ENCODE measurements at regions not wholly inside any gene's neighbourhood (a gene's known extent, or its start where the extent isn't known, plus 50 kb on each side); places are given as distances from the start of the nearest gene placed in this dataset.

DNA sequence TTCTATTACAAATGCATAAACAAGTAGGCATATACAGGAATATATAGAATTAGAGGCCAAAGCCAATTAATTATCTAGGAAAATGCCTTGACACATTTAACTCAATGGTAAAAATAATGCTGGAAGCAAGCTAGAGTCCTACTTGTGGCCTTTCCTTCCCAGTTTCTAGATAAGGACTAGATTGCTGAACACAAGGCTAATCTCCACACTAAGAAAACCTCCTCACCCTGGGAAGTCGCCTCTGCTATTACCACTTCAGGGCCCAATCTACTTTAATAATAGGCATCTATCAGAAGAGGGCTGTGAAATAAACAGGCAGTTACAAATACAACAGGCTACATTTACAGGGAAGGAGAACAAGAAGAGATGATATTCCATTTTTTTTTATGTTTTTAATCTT lies 80.5 kb upstream of the PRICKLE2 start:
- H3K36me3 ChIP-seq (ENCODE audit: control insufficient read depth, low read length), result no peaks in the 10 kb centered on the region
- H3K79me2 ChIP-seq (ENCODE audit: control insufficient read depth, low read length), result no peaks in the 10 kb centered on the region
- no peak overlapping the region for H3K4me3 ChIP-seq (ENCODE audit: low read length)
- TF ChIP-seq, protein P1, sequence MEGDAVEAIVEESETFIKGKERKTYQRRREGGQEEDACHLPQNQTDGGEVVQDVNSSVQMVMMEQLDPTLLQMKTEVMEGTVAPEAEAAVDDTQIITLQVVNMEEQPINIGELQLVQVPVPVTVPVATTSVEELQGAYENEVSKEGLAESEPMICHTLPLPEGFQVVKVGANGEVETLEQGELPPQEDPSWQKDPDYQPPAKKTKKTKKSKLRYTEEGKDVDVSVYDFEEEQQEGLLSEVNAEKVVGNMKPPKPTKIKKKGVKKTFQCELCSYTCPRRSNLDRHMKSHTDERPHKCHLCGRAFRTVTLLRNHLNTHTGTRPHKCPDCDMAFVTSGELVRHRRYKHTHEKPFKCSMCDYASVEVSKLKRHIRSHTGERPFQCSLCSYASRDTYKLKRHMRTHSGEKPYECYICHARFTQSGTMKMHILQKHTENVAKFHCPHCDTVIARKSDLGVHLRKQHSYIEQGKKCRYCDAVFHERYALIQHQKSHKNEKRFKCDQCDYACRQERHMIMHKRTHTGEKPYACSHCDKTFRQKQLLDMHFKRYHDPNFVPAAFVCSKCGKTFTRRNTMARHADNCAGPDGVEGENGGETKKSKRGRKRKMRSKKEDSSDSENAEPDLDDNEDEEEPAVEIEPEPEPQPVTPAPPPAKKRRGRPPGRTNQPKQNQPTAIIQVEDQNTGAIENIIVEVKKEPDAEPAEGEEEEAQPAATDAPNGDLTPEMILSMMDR (IDR thresholded peaks at IDR 0.05; ENCODE audit: low read depth, low read length, poor library complexity, severe bottlenecking), result no peak
- no peak for TF ChIP-seq EZH2phosphoT487 (IDR thresholded peaks at IDR 0.05; ENCODE audit: borderline replicate concordance, low read length)
- H3K9me2 ChIP-seq (replicated peaks; ENCODE audit: control insufficient read depth, low read length), result no peaks in the 10 kb centered on the region; the same call in 1 of the 2 replicates
- H3K4me2 ChIP-seq (ENCODE audit: low read length), result no peak overlapping the region
- no peaks in the 10 kb centered on the region for H3K27me3 ChIP-seq (ENCODE audit: control insufficient read depth, low read length)
- H3K27ac ChIP-seq (ENCODE audit: low read depth, low read length), result no peak overlapping the region
- no peaks in the 10 kb centered on the region for H3K4me1 ChIP-seq (ENCODE audit: control insufficient read depth, low read length)
- no peaks in the 10 kb centered on the region for H3F3A ChIP-seq (ENCODE audit: control insufficient read depth, insufficient read depth)
- H3K9me3 ChIP-seq (ENCODE audit: control insufficient read depth, insufficient read depth, low read length), result no peaks in the 10 kb centered on the region
- no peaks in the 10 kb centered on the region for H4K20me1 ChIP-seq (ENCODE audit: control insufficient read depth, insufficient read depth, low read depth, low read length)

- TF ChIP-seq, protein P1 (IDR thresholded peaks at IDR 0.05; ENCODE audit: low read depth, low read length, poor library complexity, severe bottlenecking), result no peak
- no peak for TF ChIP-seq EZH2phosphoT487 (IDR thresholded peaks at IDR 0.05; ENCODE audit: borderline replicate concordance, low read length)
- no peak overlapping the region for H3K27ac ChIP-seq (ENCODE audit: low read depth, low read length)
- H3F3A ChIP-seq (ENCODE audit: control insufficient read depth, insufficient read depth), result no peaks in the 10 kb centered on the region
- no peaks in the 10 kb centered on the region for H3K36me3 ChIP-seq (ENCODE audit: control insufficient read depth, low read length)
- H3K79me2 ChIP-seq (ENCODE audit: control insufficient read depth, low read length), result no peaks in the 10 kb centered on the region
- no peaks in the 10 kb centered on the region for H3K27me3 ChIP-seq (ENCODE audit: control insufficient read depth, low read length)
- no peak overlapping the region for H3K4me3 ChIP-seq (ENCODE audit: low read length)
- no peak overlapping the region for H3K4me2 ChIP-seq (ENCODE audit: low read length)
- H3K9me2 ChIP-seq (replicated peaks; ENCODE audit: control insufficient read depth, low read length), result no peaks in the 10 kb centered on the region; the same call in 1 of the 2 replicates
- no peaks in the 10 kb centered on the region for H3K9me3 ChIP-seq (ENCODE audit: control insufficient read depth, insufficient read depth, low read length)
- no peaks in the 10 kb centered on the region for H3K4me1 ChIP-seq (ENCODE audit: control insufficient read depth, low read length)
- no peaks in the 10 kb centered on the region for H4K20me1 ChIP-seq (ENCODE audit: control insufficient read depth, insufficient read depth, low read depth, low read length)
Measured at GRCh38 chr3:64304828-64305410, 79.7 kb upstream of the PRICKLE2 start.

DNA sequence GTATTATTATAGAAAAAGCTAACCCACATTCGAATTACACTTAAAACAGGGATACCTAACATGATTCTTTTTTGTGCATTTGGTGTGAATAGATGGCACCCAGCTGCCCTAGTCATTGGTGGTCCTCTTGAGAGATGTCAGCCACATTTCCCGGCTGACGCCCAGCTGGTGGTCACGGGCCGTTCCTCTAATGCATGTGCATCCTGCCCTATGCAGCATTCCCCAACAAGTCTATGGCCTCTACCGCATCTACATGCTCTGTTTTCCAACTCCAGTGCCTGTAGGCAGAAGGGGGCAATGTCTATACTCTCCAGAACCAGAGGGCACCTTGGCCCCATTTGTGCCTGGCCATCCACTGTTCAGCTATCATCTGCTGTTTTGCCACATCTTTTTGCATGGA lies 78.6 kb upstream of the PRICKLE2 start:
- H3K4me1 ChIP-seq (ENCODE audit: control insufficient read depth, low read length), result no peaks in the 10 kb centered on the region
- H3K9me3 ChIP-seq (ENCODE audit: control insufficient read depth, insufficient read depth, low read length), result no peaks in the 10 kb centered on the region
- no peak overlapping the region for H3K27ac ChIP-seq (ENCODE audit: low read depth, low read length)
- TF ChIP-seq EZH2phosphoT487 (IDR thresholded peaks at IDR 0.05; ENCODE audit: borderline replicate concordance, low read length), result no peak
- TF ChIP-seq, protein P1 (IDR thresholded peaks at IDR 0.05; ENCODE audit: low read depth, low read length, poor library complexity, severe bottlenecking), result no peak
- H3K27me3 ChIP-seq (ENCODE audit: control insufficient read depth, low read length), result no peaks in the 10 kb centered on the region
- H3K9me2 ChIP-seq (replicated peaks; ENCODE audit: control insufficient read depth, low read length), result no peaks in the 10 kb centered on the region; the same call in 1 of the 2 replicates
- H3K4me3 ChIP-seq (ENCODE audit: low read length), result no peak overlapping the region
- no peaks in the 10 kb centered on the region for H3F3A ChIP-seq (ENCODE audit: control insufficient read depth, insufficient read depth)
- H3K4me2 ChIP-seq (ENCODE audit: low read length), result no peak overlapping the region
- H3K36me3 ChIP-seq (ENCODE audit: control insufficient read depth, low read length), result no peaks in the 10 kb centered on the region
- H4K20me1 ChIP-seq (ENCODE audit: control insufficient read depth, insufficient read depth, low read depth, low read length), result no peaks in the 10 kb centered on the region
- H3K79me2 ChIP-seq (ENCODE audit: control insufficient read depth, low read length), result no peaks in the 10 kb centered on the region
